ENCODE measurements at regions not wholly inside any gene's neighbourhood (a gene's known extent, or its start where the extent isn't known, plus 50 kb on each side); places are given as distances from the start of the nearest gene placed in this dataset.

- no peak for TF ChIP-seq CTCF (IDR thresholded peaks at IDR 0.05)
- no peak for TF ChIP-seq POLR2AphosphoS5 (IDR thresholded peaks at IDR 0.05)
- no peak for TF ChIP-seq POLR2A (IDR thresholded peaks at IDR 0.05)
- no peak for TF ChIP-seq EP300 (IDR thresholded peaks at IDR 0.05)
Measured at GRCh38 chr6:163761481-163761880, 347.0 kb downstream of the QKI start.
